HuH-7.5 (cell line): ENCODE measurements at regions not wholly inside any gene's neighbourhood (a gene's known extent, or its start where the extent isn't known, plus 50 kb on each side); places are given as distances from the start of the nearest gene placed in this dataset.

Experiments used
- DNase-seq: peaks from one replicate; pipeline ENCODE4 v3.0.0; 2011; ENCODE audit warnings: low spot score

DNA sequence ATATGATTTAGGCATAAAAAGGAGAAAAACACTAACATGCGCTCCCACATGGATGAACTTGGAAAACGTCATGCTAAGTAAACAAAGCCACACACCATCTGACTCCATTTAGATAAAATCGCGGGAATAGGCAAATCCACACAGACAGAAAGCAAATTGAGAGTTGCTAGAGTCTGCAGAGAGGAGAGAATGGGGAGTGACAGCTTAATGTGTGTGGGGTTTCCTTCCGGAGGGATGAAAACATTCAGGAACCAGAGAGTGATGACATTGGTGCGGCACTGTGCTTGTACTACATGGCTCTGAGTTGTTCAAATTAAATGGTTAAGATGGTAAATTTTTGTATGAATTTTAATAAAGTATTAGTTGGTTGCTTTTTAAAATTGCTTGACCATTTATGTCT lies 482.9 kb upstream of the AKR1E2 start:
- DNase-seq: no peak

DNA sequence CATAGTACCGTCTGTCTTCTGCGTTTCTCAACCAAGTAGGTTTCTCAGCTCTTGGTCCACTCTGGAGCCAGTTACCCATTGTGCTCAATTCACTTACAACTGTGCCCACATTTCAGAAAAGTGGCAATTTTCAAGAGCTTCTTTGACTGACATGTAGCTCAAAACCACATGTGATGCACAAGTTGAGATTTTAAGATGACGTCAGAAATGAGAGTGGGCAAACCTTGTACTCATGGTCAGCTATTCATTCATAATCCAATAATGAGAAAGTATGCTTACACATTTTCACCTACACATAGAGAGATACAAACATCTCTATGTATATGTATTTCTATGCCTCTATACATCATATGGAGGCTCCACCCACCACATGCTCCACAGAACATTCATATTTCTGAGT lies 487.2 kb upstream of the AKR1E2 start:
- no peak for DNase-seq

- DNase-seq: no peak
These were observed 488.4 kb upstream of the AKR1E2 start for GRCh38 chr10:4337563-4337962.

GRCh38 chr10:4334871-4335270 lies 491.1 kb upstream of the AKR1E2 start:
- no peak for DNase-seq

GRCh38 chr10:4334015-4334414 lies 492.0 kb upstream of the AKR1E2 start:
- no peak for DNase-seq

GRCh38 chr10:4333459-4333894 lies 492.5 kb upstream of the AKR1E2 start:
- no peak for DNase-seq

- no peak for DNase-seq
These were observed 493.1 kb upstream of the AKR1E2 start for GRCh38 chr10:4332764-4333458.

DNA sequence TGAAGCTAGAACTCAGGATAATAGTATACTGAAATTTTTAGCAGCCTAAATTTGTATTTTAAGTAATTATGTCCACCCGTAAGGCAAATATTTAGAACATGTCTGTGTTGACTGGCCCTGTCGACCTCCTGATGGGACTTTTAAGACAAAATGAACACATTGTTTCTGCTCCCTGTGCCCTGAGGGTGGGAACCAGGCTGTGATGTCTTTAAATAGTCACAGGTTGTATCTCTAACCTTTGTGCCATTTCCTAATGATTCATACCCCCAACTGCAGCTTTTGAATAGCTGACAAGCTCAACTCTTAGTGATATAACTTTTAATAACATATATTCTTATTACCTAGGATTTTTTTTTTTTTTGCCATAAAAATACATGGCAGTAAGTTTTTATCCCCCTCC lies 494.9 kb upstream of the AKR1E2 start:
- no peak for DNase-seq

GRCh38 chr10:4330636-4331035 lies 495.4 kb upstream of the AKR1E2 start:
- no peak for DNase-seq

DNA sequence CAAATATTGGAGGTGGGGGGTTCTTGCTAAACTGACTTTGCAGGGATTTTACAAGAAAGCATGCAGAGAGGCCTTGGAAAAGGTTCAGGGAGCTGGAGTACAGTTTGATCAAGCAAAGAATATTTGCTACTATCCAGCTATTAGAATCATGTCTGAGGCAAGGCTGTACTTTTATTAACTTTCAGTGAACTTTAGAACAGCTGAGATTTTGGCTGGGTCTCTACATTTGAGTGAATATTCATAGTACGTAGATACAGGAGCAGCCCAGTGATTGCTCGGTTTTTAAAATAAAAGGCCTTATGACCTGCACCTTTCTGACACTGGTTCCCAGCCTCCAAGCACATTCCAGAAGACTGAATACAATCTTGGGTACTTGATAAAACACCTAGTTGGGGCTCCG lies 496.8 kb upstream of the AKR1E2 start:
- no peak for DNase-seq

DNA sequence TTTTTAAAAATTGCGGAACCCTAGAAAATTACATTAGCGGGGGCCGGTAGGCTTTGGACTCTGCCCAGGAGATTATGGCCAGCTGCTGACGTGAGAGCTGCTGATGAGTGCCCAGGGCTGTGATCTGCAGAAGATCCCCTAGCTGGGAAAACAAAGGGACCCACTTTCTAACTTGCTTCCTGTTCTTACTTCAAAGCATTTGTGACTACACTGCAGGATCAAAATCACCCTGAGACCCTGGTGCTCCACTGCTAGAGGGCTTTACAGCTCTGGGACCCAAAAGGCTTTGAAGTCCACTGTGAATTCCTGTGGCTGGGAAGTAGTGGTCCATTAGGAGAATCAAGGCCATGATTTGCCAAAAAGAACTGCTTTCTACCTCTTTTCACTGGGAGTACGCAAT lies 499.4 kb upstream of the AKR1E2 start:
- no peak for DNase-seq

DNA sequence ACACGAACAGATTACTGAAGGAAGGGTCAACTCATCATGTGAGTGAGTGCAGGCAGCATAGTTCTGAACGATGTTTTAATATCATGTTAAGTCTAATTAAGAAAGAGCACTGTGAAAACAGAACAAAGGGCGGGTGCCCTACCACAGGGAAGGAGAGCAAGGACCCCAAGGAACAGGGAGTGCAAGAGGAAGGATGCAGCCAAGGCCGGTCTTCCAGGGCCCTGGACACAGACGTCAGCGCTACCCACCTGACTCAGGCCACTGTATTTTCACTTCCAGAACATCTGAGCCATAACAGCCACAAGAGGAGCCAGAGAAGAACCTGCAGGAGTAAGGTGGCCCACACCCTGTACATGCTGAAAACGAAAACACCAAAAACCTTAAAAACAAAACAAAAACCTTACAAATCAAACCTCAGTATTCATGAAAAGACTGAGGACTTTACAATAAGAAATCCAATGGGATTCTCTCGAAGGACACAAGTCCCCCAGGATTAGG lies 506.1 kb upstream of the AKR1E2 start:
- DNase-seq: no peak

DNA sequence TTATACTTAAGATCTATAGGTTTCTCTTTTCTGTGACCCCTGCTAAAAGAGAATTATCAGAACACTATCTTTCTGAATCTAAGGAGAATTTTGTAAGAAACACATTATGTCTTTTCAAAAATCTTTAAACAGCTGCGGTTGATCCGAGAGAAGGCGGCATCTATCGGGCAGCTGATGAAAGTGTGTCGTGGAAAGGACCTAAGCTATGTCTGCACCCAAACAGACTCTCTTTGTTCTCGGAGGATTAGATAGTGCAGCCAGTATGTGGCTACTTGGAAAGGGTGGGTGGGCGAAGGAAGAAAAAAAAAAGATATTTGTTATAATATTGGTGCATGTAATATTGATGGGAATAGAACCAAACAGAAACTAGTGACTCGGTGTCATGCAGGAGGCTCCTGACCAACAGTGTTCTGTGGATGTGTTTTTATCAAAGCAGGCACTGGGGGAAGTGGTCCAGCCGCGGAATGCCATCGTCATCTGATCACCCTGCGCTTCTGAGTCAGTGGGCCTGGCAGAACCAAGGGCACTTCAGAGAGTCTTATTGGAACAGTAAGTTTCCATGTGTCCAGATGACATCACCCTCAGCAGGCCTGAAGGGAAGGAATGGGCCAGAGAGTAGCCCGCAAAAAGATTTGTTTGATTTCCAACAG lies 509.7 kb upstream of the AKR1E2 start:
- no peak for DNase-seq

DNA sequence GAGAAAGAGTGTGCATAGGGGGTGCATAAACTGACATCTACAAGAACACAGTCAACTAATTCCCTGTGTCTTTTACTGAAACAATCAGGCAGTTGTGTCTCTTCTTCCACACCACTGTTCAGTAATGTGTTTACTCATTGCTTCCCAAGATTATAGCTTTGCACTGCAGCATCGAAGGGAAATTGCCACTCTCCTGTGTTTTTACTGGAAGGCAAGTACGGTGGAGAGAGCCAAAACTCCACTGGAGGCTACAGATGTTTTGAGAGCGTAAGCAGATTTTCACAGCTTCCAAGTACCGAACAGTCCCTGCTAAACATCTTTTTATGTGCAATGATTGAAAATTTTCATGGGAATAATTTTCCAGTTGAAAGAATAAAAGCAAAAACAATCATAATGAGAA lies 510.5 kb upstream of the AKR1E2 start:
- no peak for DNase-seq

DNA sequence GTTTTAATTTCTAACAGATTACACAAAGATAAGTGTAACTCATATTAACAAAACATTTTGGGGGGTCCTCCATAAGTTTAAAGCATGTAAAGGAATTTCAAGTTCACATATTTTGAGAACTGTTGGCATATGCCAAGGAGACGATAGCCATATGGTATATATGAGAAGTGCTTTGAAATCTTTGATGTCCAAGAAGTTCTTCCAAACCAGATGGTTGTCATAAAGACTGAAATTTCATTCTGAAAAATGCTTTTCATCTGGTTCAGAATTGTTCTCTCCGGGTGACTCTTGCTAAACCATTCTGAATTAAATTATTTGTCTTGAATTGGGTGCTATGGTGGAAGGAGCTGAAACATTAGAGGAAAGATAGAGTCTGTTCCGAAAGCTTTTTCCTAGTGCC lies 513.0 kb upstream of the AKR1E2 start:
- no peak for DNase-seq

DNA sequence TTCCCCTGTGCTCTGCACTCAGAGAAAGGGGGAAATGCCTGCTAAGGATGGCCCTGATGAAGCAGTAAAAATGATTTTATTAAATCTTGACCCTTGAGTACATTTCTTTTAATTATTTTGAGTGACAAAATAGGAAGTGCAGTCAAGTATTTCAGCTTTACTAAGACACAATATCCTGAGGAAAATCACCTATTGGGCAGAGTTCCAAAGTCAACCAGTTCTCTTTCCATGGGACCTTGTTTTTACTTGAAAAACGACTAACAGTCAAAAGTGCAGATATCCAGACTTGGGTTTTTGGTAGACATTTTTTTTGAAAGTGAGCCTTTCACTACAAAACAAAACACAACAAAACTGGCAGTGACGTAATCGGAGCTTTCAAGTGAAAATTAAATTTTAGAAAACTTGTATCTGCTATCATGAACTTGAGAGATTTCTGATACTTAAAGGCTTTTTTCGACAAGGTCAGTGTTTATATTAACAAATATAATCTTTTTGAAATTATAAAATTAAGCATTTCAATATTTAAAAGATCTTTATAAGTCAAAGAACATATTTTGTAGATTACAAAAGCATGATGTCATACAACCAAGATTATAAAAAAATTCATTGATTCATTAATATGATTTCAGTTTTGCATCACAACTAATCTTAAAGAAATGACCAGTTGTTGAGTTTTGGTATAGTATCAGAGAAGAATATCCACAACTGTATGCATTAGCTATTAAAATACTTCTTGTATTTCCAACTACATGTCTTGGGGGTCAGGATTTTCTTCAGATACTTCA lies 513.8 kb upstream of the AKR1E2 start:
- DNase-seq: no peak

GRCh38 chr10:4310172-4310571 lies 515.8 kb upstream of the AKR1E2 start:
- DNase-seq: no peak

- DNase-seq: no peak
These were observed 518.1 kb upstream of the AKR1E2 start for GRCh38 chr10:4307910-4308309.

GRCh38 chr10:4306871-4307270 lies 519.1 kb upstream of the AKR1E2 start:
- no peak for DNase-seq

GRCh38 chr10:4303045-4303444 lies 518.0 kb upstream of the KLF6 start:
- no peak for DNase-seq

DNA sequence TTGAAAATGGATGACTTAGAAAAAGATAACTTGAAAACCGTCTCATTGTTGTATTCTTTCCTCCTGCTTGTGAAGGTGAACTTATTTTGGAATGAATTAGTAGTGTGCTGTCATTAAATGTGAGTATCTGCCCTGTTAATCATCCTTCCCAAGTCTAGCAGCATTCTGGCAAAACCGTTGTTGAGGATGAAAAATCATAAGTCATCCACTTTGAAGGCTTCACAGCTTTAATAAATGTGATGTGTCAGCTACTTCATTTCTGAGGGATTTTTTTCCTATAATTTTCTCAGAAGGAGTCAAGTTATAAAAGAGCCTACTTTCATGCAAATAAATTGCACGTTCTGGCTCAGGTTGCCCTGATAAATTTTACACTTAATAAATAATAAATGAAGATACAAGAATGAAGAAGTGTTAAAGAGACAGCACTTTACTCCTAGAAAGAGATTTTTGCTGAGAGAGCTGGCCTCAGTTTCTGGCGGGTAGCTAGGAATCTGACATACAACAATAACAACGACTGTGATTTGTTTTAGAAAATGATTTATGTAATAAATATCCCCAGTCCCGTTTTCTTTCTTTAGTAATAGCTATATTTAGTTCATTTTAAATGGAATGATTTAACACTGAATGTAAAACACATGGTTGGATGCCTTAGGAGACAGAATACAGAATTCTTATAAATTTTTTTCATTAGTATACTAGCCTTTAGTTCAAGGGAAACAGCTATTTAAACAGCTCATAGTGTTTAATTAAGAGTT lies 516.5 kb upstream of the KLF6 start:
- DNase-seq: no peak

GRCh38 chr10:4296161-4296560 lies 511.2 kb upstream of the KLF6 start:
- DNase-seq: no peak
